BLaER1 (cell line): ENCODE measurements at regions not wholly inside any gene's neighbourhood (a gene's known extent, or its start where the extent isn't known, plus 50 kb on each side); places are given as distances from the start of the nearest gene placed in this dataset.
"Not testable (repeated sequence)": the region's sequence is repeated elsewhere in the genome, so short reads cannot be mapped to it uniquely, and the experiment has no call there.

ENCODE experiments used
- H3K27ac ChIP-seq: shearing (Covaris generic); formaldehyde crosslinking; 2 replicates; pipeline ENCODE4 v1.8.1; 2022
- H3K27me3 ChIP-seq: shearing (Covaris generic); formaldehyde crosslinking; 2 replicates; pipeline ENCODE4 v1.8.1; 2022
- H3K36me3 ChIP-seq: shearing (Covaris generic); formaldehyde crosslinking; 2 replicates; pipeline ENCODE4 v1.8.1; 2022
- H3K4me1 ChIP-seq: shearing (Covaris generic); formaldehyde crosslinking; 2 replicates; pipeline ENCODE4 v1.8.1; 2022
- H3K4me2 ChIP-seq: shearing (Covaris generic); formaldehyde crosslinking; 2 replicates; pipeline ENCODE4 v1.8.1; 2022
- H3K4me3 ChIP-seq: shearing (Covaris generic); formaldehyde crosslinking; 2 replicates; pipeline ENCODE4 v1.8.1; 2022
- H3K9ac ChIP-seq: shearing (Covaris generic); formaldehyde crosslinking; 2 replicates; pipeline ENCODE4 v1.8.1; 2022
- H3K9me3 ChIP-seq: shearing (Covaris generic); formaldehyde crosslinking; 2 replicates; pipeline ENCODE4 v1.8.1; 2022
- H4K20me1 ChIP-seq: shearing (Covaris generic); formaldehyde crosslinking; 2 replicates; pipeline ENCODE4 v1.8.1; 2022
- Cebpa-rat ChIP-seq: shearing (Covaris generic); IDR thresholded peaks from 2 replicates; pipeline ENCODE4 v1.8.1; 2022

GRCh38 chr5:130643321-130643720 is 521.7 kb downstream of the HINT1 start:
- H3K27ac ChIP-seq: no peak overlapping the region
- H3K36me3 ChIP-seq: no peaks in the 10 kb centered on the region
- H3K27me3 ChIP-seq: no peaks in the 10 kb centered on the region
- no peak overlapping the region for H3K9ac ChIP-seq
- H3K4me2 ChIP-seq: no peak overlapping the region
- H4K20me1 ChIP-seq: no peaks in the 10 kb centered on the region
- no peak for TF ChIP-seq Cebpa-rat
- no peak overlapping the region for H3K4me3 ChIP-seq
- H3K9me3 ChIP-seq: peaks cover 22% of the 10 kb centered on the region
- no peaks in the 10 kb centered on the region for H3K4me1 ChIP-seq

GRCh38 chr5:130642461-130642860 is 522.6 kb downstream of the HINT1 start:
- no peak overlapping the region for H3K9ac ChIP-seq
- no peak overlapping the region for H3K4me3 ChIP-seq
- H3K4me2 ChIP-seq: no peak overlapping the region
- no peak for TF ChIP-seq Cebpa-rat
- no peaks in the 10 kb centered on the region for H4K20me1 ChIP-seq
- no peaks in the 10 kb centered on the region for H3K27me3 ChIP-seq
- H3K9me3 ChIP-seq: peaks cover 22% of the 10 kb centered on the region
- H3K36me3 ChIP-seq: no peaks in the 10 kb centered on the region
- no peak overlapping the region for H3K27ac ChIP-seq
- H3K4me1 ChIP-seq: no peaks in the 10 kb centered on the region

- 0 out of 2 replicates have a peak, but pooled peaks cover 5% of the 10 kb centered on the region for H3K9me3 ChIP-seq
- no peak overlapping the region for H3K9ac ChIP-seq
- H3K27ac ChIP-seq: no peak overlapping the region
- H3K4me2 ChIP-seq: no peak overlapping the region
- no peaks in the 10 kb centered on the region for H3K4me1 ChIP-seq
- TF ChIP-seq Cebpa-rat: no peak
- no peaks in the 10 kb centered on the region for H4K20me1 ChIP-seq
- no peak overlapping the region for H3K4me3 ChIP-seq
- H3K36me3 ChIP-seq: no peaks in the 10 kb centered on the region
- no peaks in the 10 kb centered on the region for H3K27me3 ChIP-seq
These were observed 537.9 kb downstream of the HINT1 start for GRCh38 chr5:130627145-130627544.

GRCh38 chr5:130624805-130625204 is 540.3 kb downstream of the HINT1 start:
- Histone ChIP-seq H4K20me1 (no peaks in the 10 kb centered on the region), H3K4me2 (no peak overlapping the region), H3K9me3 (no peaks in the 10 kb centered on the region), H3K9ac (no peak overlapping the region), H3K4me3 (no peak overlapping the region), H3K27me3 (no peaks in the 10 kb centered on the region), H3K4me1 (no peaks in the 10 kb centered on the region), H3K27ac (no peak overlapping the region), H3K36me3 (no peaks in the 10 kb centered on the region)
- no peak for TF ChIP-seq Cebpa-rat

- Histone ChIP-seq H3K9me3 (peaks cover 3% of the 10 kb centered on the region; the same call in 1 of the 2 replicates), H3K9ac (no peak overlapping the region), H3K4me1 (no peaks in the 10 kb centered on the region), H3K4me2 (no peak overlapping the region), H3K27me3 (no peaks in the 10 kb centered on the region), H4K20me1 (no peaks in the 10 kb centered on the region), H3K4me3 (no peak overlapping the region), H3K27ac (no peak overlapping the region), H3K36me3 (no peaks in the 10 kb centered on the region)
- TF ChIP-seq Cebpa-rat: no peak
These were observed 548.9 kb downstream of the HINT1 start for GRCh38 chr5:130616161-130616560.

- H3K4me1 ChIP-seq: no peaks in the 10 kb centered on the region
- H3K27me3 ChIP-seq: no peaks in the 10 kb centered on the region
- H3K36me3 ChIP-seq: no peaks in the 10 kb centered on the region
- TF ChIP-seq Cebpa-rat: no peak
- no peak overlapping the region for H3K27ac ChIP-seq
- H3K9me3 ChIP-seq: no peaks in the 10 kb centered on the region
- H4K20me1 ChIP-seq: no peaks in the 10 kb centered on the region
- no peak overlapping the region for H3K4me2 ChIP-seq
- no peak overlapping the region for H3K4me3 ChIP-seq
- H3K9ac ChIP-seq: no peak overlapping the region
These were observed 559.8 kb downstream of the HINT1 start for GRCh38 chr5:130605234-130605633.

GRCh38 chr5:130596647-130597046 is 568.4 kb downstream of the HINT1 start:
- H3K4me2 ChIP-seq, H3K36me3 ChIP-seq, H4K20me1 ChIP-seq, H3K27me3 ChIP-seq, H3K9ac ChIP-seq, H3K4me1 ChIP-seq, H3K9me3 ChIP-seq, H3K4me3 ChIP-seq, H3K27ac ChIP-seq: not testable (repeated sequence)

- no peak overlapping the region for H3K27ac ChIP-seq
- no peak for TF ChIP-seq Cebpa-rat
- H3K9me3 ChIP-seq: no peaks in the 10 kb centered on the region
- H3K4me2 ChIP-seq: no peak overlapping the region
- H3K27me3 ChIP-seq: no peaks in the 10 kb centered on the region
- no peaks in the 10 kb centered on the region for H4K20me1 ChIP-seq
- no peak overlapping the region for H3K9ac ChIP-seq
- no peak overlapping the region for H3K4me3 ChIP-seq
- no peaks in the 10 kb centered on the region for H3K4me1 ChIP-seq
- H3K36me3 ChIP-seq: no peaks in the 10 kb centered on the region
These were observed 584.8 kb downstream of the HINT1 start for GRCh38 chr5:130580264-130580663.

- no peak overlapping the region for H3K9ac ChIP-seq
- no peak overlapping the region for H3K4me2 ChIP-seq
- no peaks in the 10 kb centered on the region for H3K27me3 ChIP-seq
- no peak for TF ChIP-seq Cebpa-rat
- no peaks in the 10 kb centered on the region for H3K9me3 ChIP-seq
- H3K36me3 ChIP-seq: no peaks in the 10 kb centered on the region
- H3K27ac ChIP-seq: no peak overlapping the region
- H4K20me1 ChIP-seq: no peaks in the 10 kb centered on the region
- H3K4me3 ChIP-seq: no peak overlapping the region
- no peaks in the 10 kb centered on the region for H3K4me1 ChIP-seq
These were observed 586.7 kb downstream of the HINT1 start for GRCh38 chr5:130578354-130578753.

- TF ChIP-seq Cebpa-rat: no peak
- Histone ChIP-seq H3K9me3 (no peaks in the 10 kb centered on the region), H3K9ac (no peak overlapping the region), H3K36me3 (no peaks in the 10 kb centered on the region), H3K27me3 (no peaks in the 10 kb centered on the region), H3K27ac (no peak overlapping the region), H3K4me3 (no peak overlapping the region), H3K4me2 (no peak overlapping the region), H3K4me1 (no peaks in the 10 kb centered on the region), H4K20me1 (no peaks in the 10 kb centered on the region)
These were observed 594.0 kb downstream of the HINT1 start for GRCh38 chr5:130571076-130571475.

GRCh38 chr5:130568791-130569190 is 596.3 kb downstream of the HINT1 start:
- Histone ChIP-seq H3K9ac (no peak overlapping the region), H3K27me3 (no peaks in the 10 kb centered on the region), H4K20me1 (no peaks in the 10 kb centered on the region), H3K36me3 (no peaks in the 10 kb centered on the region), H3K4me1 (no peaks in the 10 kb centered on the region), H3K9me3 (no peaks in the 10 kb centered on the region), H3K27ac (no peak overlapping the region), H3K4me2 (no peak overlapping the region), H3K4me3 (no peak overlapping the region)
- TF ChIP-seq Cebpa-rat: no peak
